GM19397 (cell line): ENCODE measurements at regions not wholly inside any gene's neighbourhood (a gene's known extent, or its start where the extent isn't known, plus 50 kb on each side); places are given as distances from the start of the nearest gene placed in this dataset.
"Not testable (repeated sequence)": the region's sequence is repeated elsewhere in the genome, so short reads cannot be mapped to it uniquely, and the experiment has no call there.

Experiments
- ATAC-seq: cut with Tn5 transposase; IDR thresholded peaks from one replicate; pipeline ENCODE4 v1.9.1; 2021; ENCODE audit warnings: mild to moderate bottlenecking, moderate library complexity; ENCODE audit not compliant: unreplicated experiment

GRCh38 chr1:157294387-157295145, 156.4 kb upstream of the ETV3 start:
- ATAC-seq = not testable (repeated sequence)

- no peak for ATAC-seq
These were observed 154.8 kb upstream of the ETV3 start for GRCh38 chr1:157292809-157293564.

GRCh38 chr1:157292302-157292701, 154.1 kb upstream of the ETV3 start:
- no peak for ATAC-seq

GRCh38 chr1:157291083-157291482, 152.9 kb upstream of the ETV3 start:
- no peak for ATAC-seq

- no peak for ATAC-seq
These were observed 151.4 kb upstream of the ETV3 start for GRCh38 chr1:157289424-157290105.

- no peak for ATAC-seq
These were observed 150.8 kb upstream of the ETV3 start for GRCh38 chr1:157288996-157289395.

GRCh38 chr1:157288492-157288891, 150.3 kb upstream of the ETV3 start:
- no peak for ATAC-seq

- no peak for ATAC-seq
These were observed 149.8 kb upstream of the ETV3 start for GRCh38 chr1:157288006-157288405.

GRCh38 chr1:157287462-157287861, 149.3 kb upstream of the ETV3 start:
- no peak for ATAC-seq

GRCh38 chr1:157286646-157287420, 148.6 kb upstream of the ETV3 start:
- no peak for ATAC-seq

GRCh38 chr1:157286096-157286495, 147.9 kb upstream of the ETV3 start:
- ATAC-seq = no peak

GRCh38 chr1:157284451-157284850, 146.3 kb upstream of the ETV3 start:
- ATAC-seq = no peak

GRCh38 chr1:157279802-157280140, 141.6 kb upstream of the ETV3 start:
- no peak for ATAC-seq

- no peak for ATAC-seq
These were observed 141.1 kb upstream of the ETV3 start for GRCh38 chr1:157279138-157279801.

- ATAC-seq = no peak
These were observed 140.4 kb upstream of the ETV3 start for GRCh38 chr1:157278383-157279137.

GRCh38 chr1:157277913-157278312, 139.7 kb upstream of the ETV3 start:
- ATAC-seq = no peak

- ATAC-seq = no peak
These were observed 139.1 kb upstream of the ETV3 start for GRCh38 chr1:157277281-157277680.

- no peak for ATAC-seq
These were observed 136.7 kb upstream of the ETV3 start for GRCh38 chr1:157274698-157275534.
